ENCODE measurements at regions not wholly inside any gene's neighbourhood (a gene's known extent, or its start where the extent isn't known, plus 50 kb on each side); places are given as distances from the start of the nearest gene placed in this dataset.

GRCh38 chr13:37929308-37929707 lies 59.7 kb upstream of the TRPC4 start:
- no peak for TF ChIP-seq MXI1 (conservative IDR thresholded peaks at IDR 0.05; ENCODE audit: poor library complexity, severe bottlenecking)
- no peak for TF ChIP-seq POLR2AphosphoS5 (IDR thresholded peaks at IDR 0.05)
- no peak for TF ChIP-seq CTCF (IDR thresholded peaks at IDR 0.05; ENCODE audit: poor library complexity, severe bottlenecking)
- TF ChIP-seq EP300 (conservative IDR thresholded peaks at IDR 0.05; ENCODE audit: poor library complexity, severe bottlenecking) = no peak
- no peak for TF ChIP-seq RAD21 (conservative IDR thresholded peaks at IDR 0.05)
- no peak for TF ChIP-seq EZH2 (IDR thresholded peaks at IDR 0.05; ENCODE audit: borderline replicate concordance, insufficient read depth, low read length, poor library complexity, severe bottlenecking)
- TF ChIP-seq SMC3 (conservative IDR thresholded peaks at IDR 0.05; ENCODE audit: poor library complexity) = no peak
